ENCODE measurements at regions not wholly inside any gene's neighbourhood (a gene's known extent, or its start where the extent isn't known, plus 50 kb on each side); places are given as distances from the start of the nearest gene placed in this dataset.

DNA sequence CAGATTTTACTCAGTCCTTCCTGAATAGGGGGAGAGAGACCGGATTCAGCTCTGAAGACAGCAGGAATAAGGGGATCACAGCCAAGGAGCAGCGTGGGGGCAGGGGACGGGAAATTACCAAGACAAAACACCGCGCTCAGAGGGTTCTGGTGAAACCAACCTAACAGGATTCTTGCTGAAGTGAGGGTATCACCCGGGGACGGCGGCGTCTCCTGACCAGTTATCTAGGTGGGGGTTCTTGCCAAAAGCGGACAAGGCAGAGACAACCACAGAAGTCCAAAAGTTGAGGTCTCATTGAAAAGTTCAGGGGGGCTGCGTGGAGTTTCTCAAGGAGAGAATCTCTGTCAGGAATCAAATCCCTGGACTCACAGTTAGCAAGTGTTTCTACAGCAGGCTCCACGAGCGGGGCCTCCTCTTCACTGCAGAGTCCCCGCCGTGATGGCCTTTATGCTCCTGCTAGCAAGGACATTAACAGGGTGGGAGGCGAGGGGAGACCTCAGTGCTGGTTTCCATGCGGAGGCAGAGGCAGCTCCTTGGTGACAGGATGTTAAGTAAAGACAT is 291.0 kb downstream of the BRD1 start:
- DNase-seq (ENCODE audit: insufficient read length, low spot score) = no peak
- FAIRE-seq = no peak

DNA sequence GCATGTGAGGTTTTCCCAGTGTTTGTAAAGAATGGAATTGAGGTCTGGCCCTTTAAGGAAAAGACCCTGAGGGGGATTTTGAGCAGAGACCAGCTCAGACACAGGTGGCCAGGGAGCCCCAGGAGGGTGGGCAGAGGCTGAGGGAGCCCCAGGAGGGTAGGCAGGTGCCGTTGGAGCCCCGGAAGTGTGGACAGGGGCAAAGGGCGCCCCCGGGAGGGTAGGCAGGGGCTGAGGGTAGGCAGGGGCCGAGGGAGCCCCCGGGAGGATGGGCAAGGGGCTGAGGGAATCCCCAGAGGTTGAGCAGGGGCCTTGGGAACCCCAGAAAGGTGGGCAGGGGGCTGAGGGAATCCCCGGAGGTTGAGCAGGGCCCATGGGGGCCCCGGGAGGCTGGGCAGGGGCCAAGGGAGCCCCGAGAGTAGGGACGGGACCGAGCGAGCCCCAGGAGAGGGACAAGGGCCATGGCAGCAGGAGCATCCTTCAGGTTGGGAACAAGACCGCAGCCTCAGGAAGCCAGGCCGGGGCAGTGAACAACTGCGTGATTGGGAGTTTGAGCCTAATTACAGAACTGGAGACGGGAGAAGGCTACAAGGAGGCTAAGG is 292.0 kb downstream of the BRD1 start:
- DNase-seq (ENCODE audit: insufficient read length, low spot score) = no peak
- no peak for FAIRE-seq

DNA sequence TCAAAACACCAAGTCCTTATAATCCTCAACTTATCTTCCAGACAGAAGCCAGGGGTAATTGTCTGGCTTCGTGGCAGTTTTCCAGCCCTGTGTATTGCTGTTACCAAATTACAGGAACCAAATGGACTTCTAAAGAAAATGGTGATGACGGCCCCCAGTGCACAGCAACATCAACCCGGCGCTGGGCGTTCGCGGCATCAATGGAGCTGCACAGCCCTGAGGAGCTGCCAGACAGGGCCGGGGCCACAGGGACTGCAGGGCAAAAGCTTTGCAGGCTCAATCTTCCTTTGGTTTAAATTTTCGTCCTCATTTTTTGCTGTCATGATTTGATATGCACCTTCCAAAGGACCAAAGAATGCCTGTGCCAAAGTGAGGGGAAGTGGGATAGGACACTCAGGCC is 292.5 kb downstream of the BRD1 start:
- FAIRE-seq (no peak), DNase-seq (ENCODE audit: insufficient read length, low spot score) (no peak)

DNA sequence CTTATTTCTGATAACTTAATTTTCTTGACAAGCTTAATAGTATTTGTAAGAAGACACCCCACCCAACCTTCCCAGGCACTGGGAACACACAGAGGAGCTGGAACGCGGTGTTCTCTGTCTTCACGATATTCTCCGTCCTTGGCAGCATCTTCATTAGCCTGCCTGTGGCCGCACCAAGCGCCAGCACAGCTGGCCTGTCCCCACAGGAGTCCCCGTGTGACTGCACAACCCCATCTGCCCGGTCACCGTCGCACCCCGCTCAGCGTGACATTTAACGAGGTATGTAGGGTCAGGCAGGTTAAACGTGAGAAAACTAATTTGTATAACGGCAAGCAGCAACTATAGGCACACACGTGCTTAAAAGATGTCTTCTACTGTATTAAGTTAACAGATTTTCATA is 293.3 kb downstream of the BRD1 start:
- FAIRE-seq = no peak
- DNase-seq (ENCODE audit: insufficient read length, low spot score) = no peak

DNA sequence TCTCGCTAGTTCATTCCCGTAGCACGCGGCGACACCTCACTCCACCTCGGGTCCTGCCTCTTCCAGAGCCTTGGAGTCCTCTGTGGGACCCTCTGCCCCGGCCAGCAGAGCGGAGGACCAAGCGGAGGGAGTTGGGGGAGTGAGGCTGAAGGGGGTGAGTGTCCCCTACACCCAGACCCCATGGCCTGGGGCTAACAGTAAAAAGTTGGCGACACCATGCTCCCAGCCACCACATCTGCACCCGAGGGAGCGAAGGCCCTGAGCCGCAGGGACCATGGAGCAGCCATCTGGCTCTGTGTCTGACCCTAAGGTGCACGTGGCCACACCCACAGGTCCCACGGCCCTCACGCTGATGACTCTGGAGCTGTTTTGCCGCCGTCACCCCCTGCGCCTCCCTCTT is 293.8 kb downstream of the BRD1 start:
- no peak for FAIRE-seq
- DNase-seq (ENCODE audit: insufficient read length, low spot score) = no peak

DNA sequence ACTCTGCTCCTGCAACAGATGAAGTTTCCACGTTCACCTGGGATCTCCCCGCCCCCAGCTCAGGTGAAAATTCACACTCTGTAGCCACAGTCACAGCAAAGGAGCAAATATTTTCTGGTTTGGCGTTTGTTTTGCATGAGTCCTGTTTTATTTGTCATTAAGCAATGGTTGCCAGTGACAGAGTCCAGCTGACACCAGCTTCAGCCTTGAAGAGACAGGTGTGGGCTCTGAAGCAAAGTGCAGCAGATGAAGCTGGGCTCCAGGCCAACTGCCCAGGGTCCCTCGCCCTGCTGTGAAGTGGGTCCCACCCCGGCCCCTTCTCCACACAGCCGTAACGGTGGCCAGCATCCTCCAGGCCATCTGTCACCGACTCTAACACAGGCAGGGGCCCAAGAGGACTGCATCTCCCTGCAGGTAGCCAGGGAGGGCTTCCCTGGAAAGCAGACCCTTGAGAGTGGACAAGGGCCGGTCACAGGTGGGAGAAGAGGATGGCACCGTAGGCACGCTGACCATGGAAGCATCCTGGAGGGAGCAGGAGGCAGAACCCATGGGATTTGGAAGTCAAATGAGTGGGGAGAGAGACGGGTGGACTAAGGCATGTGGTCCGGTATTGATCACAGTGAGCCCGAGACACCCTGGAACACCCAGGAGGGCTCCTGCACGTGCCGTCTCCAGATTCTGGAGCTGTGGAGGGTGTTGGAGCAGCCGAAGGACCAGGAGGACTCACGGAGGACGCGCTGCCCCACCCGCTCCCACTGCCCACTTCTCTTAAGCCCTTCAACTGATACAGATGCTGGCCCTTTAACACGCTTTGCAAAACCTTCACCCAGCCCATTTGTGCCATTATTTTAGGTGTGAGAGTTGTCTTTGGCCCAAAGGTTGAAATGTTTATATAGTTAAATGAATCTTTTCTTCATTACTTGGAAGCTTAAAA is 294.5 kb downstream of the BRD1 start:
- FAIRE-seq (no peak), DNase-seq (ENCODE audit: insufficient read length, low spot score) (no peak)

DNA sequence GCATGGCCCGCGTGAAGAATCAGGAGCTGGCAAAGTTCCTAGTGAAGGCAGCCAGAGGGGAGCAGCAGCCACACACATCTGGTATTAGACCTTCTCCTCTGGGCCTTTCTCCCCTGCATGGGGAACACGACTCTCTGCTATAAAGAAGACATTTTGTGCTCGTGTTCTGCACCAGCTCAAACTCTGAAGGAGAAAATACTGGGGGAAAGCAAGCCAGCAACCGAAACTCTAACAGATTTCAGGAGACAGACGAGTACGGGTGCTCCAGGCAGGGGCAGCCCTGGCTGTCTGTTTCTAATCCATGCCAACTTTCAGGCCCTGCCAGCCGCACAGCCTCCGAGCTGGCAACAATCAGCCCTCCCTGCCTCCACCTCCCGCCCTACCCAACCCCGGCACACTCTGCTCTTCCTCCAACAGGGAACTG is 296.3 kb downstream of the BRD1 start:
- FAIRE-seq (no peak), DNase-seq (ENCODE audit: insufficient read length, low spot score) (no peak)

DNA sequence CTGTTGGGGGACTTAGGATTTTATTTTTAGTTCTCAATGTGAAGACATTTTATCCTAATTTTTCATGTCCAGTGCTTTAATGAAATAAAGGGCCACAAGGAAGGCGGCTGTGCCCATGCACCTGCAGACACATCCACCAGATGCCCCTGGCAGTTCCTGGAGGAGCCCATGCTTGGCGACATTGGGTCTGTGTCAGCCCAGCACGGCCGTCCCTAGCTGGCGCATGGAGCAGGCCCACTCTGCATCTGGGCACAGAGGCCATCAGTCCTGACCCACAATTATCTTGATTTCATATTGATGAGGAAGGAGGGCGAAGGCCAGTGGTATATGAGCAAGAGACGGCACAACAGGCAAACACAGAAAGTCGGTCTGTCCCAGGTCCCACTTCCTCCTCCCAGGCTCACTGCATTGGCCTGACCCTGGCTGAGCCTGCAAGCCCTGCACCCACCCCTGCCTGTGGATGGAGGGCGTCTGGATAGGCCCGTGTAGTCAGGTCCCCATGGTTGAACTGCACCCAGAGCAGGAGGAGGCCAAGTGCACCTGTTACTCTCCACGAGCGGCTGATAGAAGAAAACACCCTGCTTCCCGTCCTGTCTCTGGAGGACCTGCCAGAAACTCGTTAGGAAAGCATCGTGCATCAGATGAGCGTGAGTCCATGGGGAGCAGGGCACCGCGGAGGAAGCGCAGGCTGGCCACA is 296.9 kb downstream of the BRD1 start:
- no peak for DNase-seq (ENCODE audit: insufficient read length, low spot score)

DNA sequence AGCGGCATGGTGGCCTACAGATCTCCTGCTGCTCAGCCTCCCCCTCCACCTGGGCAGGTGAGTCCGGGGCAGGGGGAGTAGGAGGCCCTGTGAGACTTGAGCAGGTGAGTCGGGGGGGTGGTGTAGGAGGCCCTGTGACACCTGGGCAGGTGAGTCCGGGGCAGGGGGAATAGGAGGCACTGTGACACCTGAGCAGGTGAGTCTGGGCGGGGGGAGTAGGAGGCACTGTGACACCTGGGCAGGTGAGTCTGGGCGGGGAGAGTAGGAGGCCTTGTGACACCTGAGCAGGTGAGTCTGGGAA is 299.3 kb downstream of the BRD1 start:
- DNase-seq (ENCODE audit: insufficient read length, low spot score) (no peak), FAIRE-seq (no peak)

More for the DNA sequence above, 296.9 kb downstream of the BRD1 start:
- FAIRE-seq = no peak

DNA sequence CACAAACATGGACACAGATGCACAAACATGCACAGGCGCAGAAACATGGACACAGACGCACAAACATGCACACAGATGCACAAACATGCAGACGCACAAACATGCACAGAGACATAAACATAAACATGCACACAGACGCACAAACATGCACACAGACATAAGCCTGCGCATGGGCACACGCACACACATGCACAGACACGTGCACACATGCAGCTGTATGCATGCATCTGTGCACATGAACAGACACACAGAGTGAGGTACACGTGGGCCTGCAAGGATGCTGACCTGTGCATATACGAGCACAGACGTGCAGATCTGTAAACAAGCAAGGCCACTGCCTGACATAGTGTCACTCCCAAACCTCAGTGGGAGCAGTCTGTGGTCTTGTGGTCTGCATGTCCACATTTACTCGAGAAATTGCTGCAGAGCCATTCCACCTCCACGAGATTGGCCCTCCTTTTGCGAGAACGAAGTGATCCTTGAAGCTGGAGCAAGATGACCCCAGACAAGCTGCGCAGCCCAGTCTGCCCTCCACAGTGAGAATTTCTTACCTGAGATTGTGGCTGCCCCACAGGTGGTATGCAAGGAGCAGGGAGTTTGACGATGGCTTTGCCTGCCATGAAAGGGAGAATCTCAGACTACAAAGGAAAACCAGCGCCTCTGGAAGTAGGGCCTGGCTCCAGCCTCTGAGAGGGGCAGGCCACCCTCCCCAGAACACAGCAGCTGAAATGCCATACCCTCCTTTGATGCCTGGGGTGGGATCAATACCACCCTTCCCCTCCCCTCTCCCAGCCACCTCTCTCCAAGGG is 299.9 kb downstream of the BRD1 start:
- no peak for FAIRE-seq
- DNase-seq (ENCODE audit: insufficient read length, low spot score) = no peak

DNA sequence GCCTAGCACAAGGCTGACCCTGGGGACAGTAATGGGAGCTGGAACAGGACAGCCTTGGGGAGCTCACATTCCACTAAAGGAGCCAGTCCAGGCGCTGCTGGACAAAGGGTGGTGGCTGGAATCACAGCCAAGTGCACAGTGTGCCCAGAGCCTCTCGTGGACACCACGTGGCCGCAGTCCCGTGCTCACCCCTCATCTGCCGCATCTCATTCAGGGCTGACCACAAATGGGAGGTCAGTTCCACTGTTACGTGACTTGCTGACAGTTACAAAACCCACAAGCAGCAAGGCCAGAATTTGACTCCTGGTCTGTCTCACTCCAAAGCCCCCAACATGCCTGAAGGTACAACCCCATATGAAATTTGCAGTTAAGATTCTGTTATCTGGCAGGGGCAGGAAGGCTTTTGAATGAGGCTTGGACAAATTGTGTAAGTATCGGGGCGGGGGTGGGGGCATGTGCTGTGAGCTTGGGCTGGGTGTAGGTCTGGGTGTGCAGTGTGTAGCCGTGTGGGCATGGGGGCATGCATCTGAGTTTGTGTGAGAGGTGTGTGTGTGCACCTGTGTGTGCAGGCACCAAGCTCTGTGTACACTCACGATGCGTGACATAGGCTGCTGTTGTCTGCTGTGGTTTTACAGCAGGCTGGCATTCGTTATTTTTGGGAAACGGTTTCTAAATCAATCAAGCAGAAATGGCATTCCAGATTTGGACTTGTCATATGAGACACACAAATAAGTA is 301.7 kb downstream of the BRD1 start:
- FAIRE-seq (no peak), DNase-seq (ENCODE audit: insufficient read length, low spot score) (no peak)

DNA sequence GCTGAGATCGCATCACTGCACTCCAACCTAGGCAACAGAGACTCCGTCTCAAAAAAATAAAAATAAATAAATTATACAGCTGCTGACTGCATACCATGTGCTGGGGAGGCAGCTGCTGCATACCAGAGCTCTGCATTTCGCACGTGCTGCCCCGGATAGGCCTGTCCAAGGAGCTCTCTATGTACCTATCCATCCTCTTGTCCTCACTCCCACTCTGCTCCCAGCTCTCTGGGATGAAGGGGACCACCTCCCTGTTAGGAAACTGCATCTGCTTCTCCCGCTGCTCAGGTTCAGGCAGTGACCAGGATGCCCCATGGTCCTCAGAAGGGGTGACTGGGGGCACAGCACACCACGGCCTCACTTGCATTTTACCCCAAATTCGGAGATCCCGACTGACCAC is 302.3 kb downstream of the BRD1 start:
- no peak for DNase-seq (ENCODE audit: insufficient read length, low spot score)
- FAIRE-seq = no peak

DNA sequence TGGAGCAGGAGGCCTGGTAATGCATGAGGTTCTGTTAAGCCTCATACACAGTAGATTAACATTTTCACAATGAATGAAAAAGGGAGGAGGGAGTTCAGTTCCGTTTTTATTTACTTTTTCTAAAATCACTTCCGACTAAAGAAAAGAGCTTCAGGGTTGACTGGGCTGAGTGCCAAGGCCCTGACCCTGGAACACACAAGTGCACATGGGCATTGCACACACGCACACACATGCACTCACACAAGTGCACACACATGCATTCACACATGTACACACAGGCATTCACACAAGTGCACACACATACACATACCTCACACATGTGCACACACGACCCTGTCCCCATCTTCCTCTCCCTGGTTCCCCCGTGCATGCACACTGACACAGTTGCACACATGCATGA is 303.3 kb downstream of the BRD1 start:
- FAIRE-seq = no peak
- no peak for DNase-seq (ENCODE audit: insufficient read length, low spot score)

DNA sequence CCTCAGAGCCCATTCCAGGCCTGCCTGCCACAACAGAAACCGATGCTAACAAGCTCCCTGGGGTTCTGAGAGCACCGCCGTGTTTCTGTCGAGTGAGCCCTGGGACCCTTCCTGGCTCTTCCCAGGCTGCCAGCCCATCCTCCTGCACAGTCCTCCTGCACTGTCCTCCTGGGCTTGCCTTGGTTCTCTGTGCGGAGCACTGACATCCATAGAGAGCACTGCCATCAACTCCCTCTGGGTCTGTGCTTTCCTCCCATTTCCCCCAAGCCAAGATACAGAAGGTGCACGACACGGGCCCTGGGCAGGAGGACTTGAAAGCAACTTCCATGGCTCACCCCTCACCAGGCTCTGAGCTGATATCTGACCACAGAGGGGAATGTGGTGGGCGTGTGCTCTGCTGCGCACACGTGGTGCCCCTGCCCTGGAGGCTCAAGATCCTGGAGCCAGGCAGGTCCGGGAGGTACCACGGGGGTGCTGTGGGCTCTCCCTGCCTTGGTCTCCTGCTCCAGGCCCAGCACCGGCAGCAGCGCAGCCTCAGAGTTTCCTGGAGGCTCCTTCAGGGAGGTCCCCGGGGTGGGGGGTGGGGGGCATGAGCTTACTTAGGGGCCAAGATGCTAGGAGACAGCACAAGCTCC is 304.2 kb downstream of the BRD1 start:
- DNase-seq (ENCODE audit: insufficient read length, low spot score) (no peak), FAIRE-seq (no peak)

DNA sequence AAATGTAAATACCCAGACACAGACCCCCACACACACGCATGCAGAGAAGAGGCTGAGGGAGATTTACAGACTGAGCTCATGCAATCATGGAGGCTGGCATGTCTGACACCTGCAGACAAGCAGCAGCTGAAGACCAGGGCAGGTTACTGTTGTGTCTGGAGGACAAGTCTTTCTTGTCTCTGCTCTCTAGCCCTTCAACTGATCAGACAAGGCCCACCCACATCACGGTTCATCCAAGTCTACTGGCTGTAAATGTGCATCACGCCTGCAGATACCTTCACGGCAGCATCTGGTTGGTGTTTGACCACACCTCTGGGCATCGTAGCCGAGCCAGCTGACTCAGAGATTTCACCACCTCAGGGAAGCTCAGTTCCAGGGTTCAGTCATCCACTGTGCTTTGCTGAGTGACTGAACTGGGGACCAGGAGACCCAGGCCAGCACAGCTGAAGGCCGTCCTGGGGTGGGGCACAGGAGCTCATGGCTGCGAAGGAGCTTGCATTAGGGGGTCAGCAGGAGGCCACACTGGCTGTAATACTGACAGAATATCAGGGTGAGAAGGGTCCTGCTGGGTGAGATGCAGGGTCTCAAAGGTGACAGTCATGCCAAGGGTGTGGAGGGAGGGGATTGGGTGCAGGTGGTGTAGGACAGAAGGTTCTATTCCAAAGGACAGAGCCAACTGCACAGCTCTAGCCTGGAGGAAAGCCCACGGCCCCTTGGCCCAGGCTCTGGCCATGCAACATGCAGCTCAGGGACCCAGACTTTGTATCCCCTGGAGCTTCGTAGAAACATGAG is 304.9 kb downstream of the BRD1 start:
- no peak for FAIRE-seq

DNA sequence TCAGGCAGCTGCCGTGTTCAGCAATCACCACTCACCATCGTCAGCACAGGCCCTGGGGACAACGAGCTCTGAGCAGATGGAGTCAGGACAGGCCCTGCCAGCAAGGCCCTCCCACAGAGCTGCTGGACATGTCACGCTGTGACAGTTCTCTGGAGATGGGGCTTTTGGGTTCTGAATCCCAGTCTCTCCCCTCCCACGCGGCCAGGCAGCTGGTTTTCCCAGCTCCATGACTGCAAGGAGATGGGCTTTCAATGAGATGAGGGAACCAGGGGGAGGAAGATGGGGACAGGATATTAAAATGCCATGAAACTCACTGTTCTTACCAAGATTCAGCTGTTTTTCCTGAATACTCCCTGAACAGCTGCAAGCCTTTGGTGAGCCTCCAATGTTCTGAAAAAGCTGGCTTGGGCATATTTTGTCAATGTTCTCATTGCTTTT is 305.9 kb downstream of the BRD1 start:
- no peak for DNase-seq (ENCODE audit: insufficient read length, low spot score)
- no peak for FAIRE-seq

More for the DNA sequence above, 304.9 kb downstream of the BRD1 start:
- DNase-seq (ENCODE audit: insufficient read length, low spot score) = no peak

DNA sequence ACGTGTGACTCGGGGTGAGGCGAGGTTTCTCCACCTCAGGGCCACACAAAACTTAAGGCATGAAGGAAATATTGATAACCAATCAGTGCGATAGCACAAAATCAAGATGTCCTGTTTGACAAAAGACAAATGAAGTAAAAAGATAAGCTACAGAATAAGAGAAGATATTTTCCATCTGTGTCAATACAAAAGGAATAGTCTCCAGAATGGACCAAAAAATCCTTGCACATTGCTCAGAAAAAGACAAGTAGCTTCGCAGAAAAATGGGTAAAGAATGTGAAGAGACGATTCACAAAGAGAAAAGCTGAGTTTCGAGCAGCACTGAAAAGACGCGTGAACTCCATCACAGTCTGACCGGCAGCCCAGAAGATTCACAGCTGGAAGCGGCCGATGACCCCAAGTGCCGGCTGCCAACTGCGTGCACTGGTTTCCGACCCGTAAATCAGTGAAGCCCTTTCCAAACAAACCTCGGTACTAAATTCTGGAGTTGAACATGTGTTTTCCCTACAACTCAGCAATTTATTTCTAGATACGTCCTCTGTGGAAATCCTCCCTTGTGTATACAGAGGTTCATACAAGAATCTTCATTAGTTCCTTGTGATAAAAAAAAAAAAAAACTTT is 308.4 kb downstream of the BRD1 start:
- no peak for FAIRE-seq

DNA sequence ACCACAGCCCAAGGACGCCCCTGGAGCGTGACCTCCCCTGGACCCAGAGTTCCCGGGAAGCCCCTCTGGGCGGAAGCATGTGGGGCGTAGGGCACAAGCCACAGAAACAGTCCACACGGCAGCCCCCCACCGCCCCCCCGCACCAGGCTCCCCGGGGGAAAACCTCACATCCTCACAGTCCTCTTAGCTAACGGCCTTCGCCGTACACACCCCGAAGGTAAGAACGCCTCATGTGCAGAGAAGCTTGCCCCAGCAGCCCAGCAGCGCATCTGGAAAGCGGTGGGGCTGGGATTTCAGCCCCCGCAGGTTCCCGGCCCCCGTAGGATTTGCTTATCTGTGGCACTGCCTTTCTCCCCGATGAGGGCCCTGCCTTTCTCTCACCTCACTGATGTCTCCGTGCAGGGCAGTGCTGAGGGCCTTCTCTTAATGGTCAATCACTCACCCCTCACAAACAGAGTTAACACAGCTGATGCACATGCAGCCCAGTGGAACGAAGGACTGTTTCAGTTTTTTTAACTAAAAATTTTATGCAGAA is 309.2 kb downstream of the BRD1 start:
- FAIRE-seq = no peak

More for the DNA sequence above, 308.4 kb downstream of the BRD1 start:
- no peak for DNase-seq (ENCODE audit: insufficient read length, low spot score)

More for the DNA sequence above, 309.2 kb downstream of the BRD1 start:
- DNase-seq (ENCODE audit: insufficient read length, low spot score) = no peak

All from HTR-8/SVneo (cell line).